LNCAP (cell line): ENCODE measurements at regions not wholly inside any gene's neighbourhood (a gene's known extent, or its start where the extent isn't known, plus 50 kb on each side); places are given as distances from the start of the nearest gene placed in this dataset.

Experiments used
- TF ChIP-seq, protein P1 (sequence below): fragments of 450-650 bp; IDR thresholded peaks from 2 replicates; pipeline ENCODE4 v1.5.1; 2017; ENCODE audit warnings: mild to moderate bottlenecking

DNA sequence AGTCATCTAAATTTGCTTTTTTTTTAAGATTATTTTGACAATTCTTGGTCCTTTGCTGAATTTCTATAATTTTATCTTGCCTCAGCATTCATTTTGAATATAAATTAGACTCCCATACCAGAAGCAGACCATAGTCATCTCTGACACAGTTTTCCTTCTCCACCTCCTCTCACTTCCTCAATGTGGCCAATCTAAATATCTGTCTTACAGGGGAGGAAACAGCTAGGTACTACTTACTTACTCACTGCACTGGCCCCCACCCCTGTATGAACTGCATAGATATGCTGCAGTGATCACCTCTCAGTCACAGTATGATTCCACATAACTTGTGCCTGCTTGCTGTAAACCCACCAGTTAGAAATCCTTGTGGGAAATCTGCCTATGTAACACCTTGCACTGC, 665.6 kb downstream of the FGF9 start:
- TF ChIP-seq, protein P1, sequence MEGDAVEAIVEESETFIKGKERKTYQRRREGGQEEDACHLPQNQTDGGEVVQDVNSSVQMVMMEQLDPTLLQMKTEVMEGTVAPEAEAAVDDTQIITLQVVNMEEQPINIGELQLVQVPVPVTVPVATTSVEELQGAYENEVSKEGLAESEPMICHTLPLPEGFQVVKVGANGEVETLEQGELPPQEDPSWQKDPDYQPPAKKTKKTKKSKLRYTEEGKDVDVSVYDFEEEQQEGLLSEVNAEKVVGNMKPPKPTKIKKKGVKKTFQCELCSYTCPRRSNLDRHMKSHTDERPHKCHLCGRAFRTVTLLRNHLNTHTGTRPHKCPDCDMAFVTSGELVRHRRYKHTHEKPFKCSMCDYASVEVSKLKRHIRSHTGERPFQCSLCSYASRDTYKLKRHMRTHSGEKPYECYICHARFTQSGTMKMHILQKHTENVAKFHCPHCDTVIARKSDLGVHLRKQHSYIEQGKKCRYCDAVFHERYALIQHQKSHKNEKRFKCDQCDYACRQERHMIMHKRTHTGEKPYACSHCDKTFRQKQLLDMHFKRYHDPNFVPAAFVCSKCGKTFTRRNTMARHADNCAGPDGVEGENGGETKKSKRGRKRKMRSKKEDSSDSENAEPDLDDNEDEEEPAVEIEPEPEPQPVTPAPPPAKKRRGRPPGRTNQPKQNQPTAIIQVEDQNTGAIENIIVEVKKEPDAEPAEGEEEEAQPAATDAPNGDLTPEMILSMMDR, result no peak

DNA sequence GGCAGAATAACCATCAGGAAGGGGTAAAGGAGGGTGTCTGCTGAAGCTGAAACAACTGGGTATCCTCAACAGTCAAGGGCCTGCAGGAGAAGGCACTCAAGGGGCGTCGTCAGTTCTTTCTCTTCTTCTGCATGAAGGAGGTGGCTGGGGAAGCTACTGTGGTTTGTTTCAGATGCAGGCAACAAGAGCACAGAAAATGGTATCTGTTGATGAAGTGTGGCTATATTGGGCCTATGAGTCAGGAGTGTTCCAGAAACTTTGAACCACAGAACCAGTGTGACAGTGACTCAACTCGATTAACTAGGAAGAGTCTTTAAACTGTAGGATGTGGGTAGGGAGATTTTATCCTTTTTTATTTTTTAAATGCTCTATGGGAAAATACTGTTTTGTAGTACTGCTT, 686.3 kb downstream of the FGF9 start:
- TF ChIP-seq, protein P1, result no peak

DNA sequence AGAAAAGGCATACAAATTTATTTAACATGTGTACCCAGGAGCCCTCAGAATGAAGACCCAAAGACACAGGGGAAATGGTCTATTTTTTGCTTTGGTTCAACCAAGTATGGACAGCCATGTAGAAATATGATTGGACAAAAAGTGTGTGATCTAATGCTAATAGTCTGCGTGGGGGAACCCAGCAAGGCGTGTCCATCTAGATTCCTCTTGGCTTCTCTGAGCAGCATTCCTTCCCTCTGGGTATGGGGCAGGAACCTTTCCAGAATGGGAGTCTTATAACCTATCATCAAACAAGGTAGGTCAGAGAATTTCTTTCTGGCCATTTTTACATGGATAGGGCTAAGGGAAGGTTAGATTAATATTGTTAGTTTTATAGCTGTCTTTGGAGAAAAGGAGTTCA, 698.2 kb downstream of the FGF9 start:
- TF ChIP-seq, protein P1, result no peak

DNA sequence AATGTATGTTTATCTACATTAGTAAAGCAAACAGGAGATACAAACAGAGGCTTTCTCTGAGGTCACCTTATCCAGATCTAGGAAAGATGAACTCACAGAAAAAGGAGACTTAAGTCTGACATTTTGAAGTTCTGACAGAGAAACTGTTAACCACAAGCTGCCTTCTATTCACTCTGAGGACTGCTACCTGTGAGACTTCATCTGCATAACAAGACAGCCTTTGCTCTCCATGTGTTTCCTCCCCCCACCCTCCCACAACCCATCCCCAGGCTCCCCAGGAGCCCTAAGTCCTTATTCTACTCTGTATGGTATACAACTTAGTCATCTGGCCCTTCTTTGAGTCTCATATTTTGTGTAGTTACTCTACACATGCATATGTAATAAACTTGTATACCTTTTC, 699.0 kb downstream of the FGF9 start:
- TF ChIP-seq, protein P1, result no peak

DNA sequence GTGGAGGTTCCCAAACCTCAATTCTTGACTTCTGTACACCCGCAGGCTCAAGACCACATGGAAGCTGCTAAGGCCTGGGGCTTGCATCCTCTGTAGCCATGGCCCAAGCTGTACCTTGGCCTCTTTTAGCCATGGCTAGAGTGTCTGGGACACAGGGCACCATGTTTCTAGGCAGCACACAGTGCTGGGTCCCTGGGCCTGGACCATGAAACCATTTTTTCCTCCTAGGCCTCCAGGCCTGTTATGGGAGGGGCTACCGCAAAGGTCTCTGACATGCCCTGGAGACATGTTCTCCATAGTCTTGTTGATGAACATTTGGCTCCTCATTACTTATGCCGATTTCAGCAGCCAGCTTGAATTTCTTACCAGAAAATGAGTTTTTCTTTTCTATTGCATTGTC, 701.4 kb downstream of the FGF9 start:
- TF ChIP-seq, protein P1, result no peak

DNA sequence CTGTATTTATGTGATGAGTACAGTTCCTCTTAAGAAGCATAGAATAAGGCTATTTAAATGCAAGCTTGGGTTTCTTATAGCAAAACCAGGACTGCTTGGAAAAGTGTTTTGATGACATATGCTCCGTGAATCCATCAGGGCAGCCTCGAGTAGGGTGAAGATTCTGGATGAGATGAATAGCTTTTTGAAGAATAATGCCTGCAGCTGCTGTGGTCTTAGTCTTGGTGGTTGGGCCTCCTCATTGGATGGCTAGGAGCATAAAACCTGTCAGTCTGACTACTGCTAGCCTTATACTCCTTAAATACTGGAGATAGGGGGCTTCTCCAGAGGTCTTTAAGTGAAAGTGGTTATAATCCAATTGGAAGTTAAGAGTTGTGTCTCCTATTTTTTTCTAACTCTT, 704.3 kb downstream of the FGF9 start:
- TF ChIP-seq, protein P1, result no peak

DNA sequence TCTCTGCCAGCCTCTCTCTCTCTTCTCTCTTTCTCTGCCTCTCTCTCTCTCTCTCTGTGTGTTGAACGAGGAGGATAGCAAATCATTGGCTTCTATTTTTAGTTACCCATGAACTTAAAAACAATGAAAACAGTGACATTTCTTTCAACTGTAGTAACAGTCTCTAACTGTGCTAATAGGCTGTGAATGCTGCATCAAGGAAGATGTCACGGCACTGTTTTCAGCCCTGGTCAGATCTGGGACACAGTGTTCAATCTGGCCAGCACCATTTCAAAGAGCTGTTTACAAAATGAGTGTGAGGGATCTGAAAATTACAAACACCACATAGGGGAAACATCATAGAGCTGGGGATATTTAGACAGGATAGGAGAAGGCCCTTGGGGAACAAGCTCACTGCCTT, 717.0 kb downstream of the FGF9 start:
- TF ChIP-seq, protein P1, result no peak

DNA sequence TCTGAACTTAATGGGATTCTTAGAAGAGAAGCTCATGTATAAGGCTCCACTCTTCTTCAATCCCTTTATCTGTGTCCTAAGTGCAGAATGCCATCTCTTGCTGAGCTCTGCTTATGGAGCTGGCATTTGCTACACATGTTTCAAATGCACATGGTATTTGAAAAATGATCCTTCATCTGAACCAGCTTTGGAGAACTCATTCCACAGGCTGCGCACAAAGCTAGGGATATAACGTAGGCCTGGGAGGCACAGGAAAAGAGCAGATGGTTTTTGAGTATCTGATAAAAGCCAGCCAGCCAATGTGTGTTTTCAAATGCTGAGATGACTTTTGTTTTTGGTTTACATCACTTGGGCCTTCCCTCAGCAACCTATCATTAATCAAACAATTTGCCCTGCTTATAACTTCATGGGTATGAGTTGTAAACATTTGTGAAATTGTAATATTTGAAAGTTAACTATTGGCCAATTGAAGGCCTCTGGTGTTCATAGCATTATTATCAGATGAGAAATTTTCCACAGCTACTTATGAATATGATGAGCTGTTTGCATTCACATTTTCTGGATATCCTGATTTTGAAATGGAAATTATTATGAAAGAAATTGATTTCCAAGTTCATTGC, 729.0 kb downstream of the FGF9 start:
- TF ChIP-seq, protein P1, result no peak
